NCI-H2196 (cell line): ENCODE measurements at regions not wholly inside any gene's neighbourhood (a gene's known extent, or its start where the extent isn't known, plus 50 kb on each side); places are given as distances from the start of the nearest gene placed in this dataset.
"Not testable (repeated sequence)": the region's sequence is repeated elsewhere in the genome, so short reads cannot be mapped to it uniquely, and the experiment has no call there.

ENCODE experiments used
- DNase-seq: peaks from one replicate; lab custom pipeline; 2025; ENCODE audit not compliant: unreplicated experiment; lab: John Stamatoyannopoulos, UW

GRCh38 chr2:242097278-242097677 lies 227.7 kb downstream of the RTP5 start:
- DNase-seq: not testable (repeated sequence)

GRCh38 chr2:242098034-242098433 lies 228.5 kb downstream of the RTP5 start:
- DNase-seq: no peak

GRCh38 chr2:242098445-242099128 lies 229.1 kb downstream of the RTP5 start:
- DNase-seq: no peak

- not testable (repeated sequence) for DNase-seq
These were observed 233.6 kb downstream of the RTP5 start for GRCh38 chr2:242103093-242103492.

- not testable (repeated sequence) for DNase-seq
These were observed 234.8 kb downstream of the RTP5 start for GRCh38 chr2:242104202-242104956.

GRCh38 chr2:242107065-242107464 lies 237.5 kb downstream of the RTP5 start:
- DNase-seq: not testable (repeated sequence)

- DNase-seq: not testable (repeated sequence)
These were observed 239.4 kb downstream of the RTP5 start for GRCh38 chr2:242108797-242109500.

- not testable (repeated sequence) for DNase-seq
These were observed 240.3 kb downstream of the RTP5 start for GRCh38 chr2:242109819-242110218.

- not testable (repeated sequence) for DNase-seq
These were observed 242.4 kb downstream of the RTP5 start for GRCh38 chr2:242111954-242112353.

GRCh38 chr2:242113492-242113891 lies 244.0 kb downstream of the RTP5 start:
- not testable (repeated sequence) for DNase-seq

GRCh38 chr2:242116676-242117075 lies 247.1 kb downstream of the RTP5 start:
- not testable (repeated sequence) for DNase-seq

GRCh38 chr2:242117305-242117704 lies 247.8 kb downstream of the RTP5 start:
- not testable (repeated sequence) for DNase-seq

- not testable (repeated sequence) for DNase-seq
These were observed 250.2 kb downstream of the RTP5 start for GRCh38 chr2:242119682-242120081.

- DNase-seq: not testable (repeated sequence)
These were observed 261.2 kb downstream of the RTP5 start for GRCh38 chr2:242130682-242131081.

- DNase-seq: not testable (repeated sequence)
These were observed 290.4 kb downstream of the RTP5 start for GRCh38 chr2:242159921-242160320.

GRCh38 chr2:242165115-242165514 lies 295.6 kb downstream of the RTP5 start:
- not testable (repeated sequence) for DNase-seq

GRCh38 chr2:242171290-242171689 lies 301.8 kb downstream of the RTP5 start:
- not testable (repeated sequence) for DNase-seq
